A549 (cell line): ENCODE measurements at regions not wholly inside any gene's neighbourhood (a gene's known extent, or its start where the extent isn't known, plus 50 kb on each side); places are given as distances from the start of the nearest gene placed in this dataset.

ENCODE experiments used
- ATAC-seq, 2 experiments: fragments of 200-7000 bp in 1 of 2; fragments of >200 bp in 1 of 2; cut with Nextera tagmentation in 1 of 2; cut with Tn5 transposase in 1 of 2; 3 replicates each; pipeline versions ENCODE4 v1.8.0 to v1.9.1; 2018 to 2020; ENCODE audit warnings: mild to moderate bottlenecking in 1 of 2, moderate library complexity in 1 of 2
- CTCF ChIA-PET: fragments of 300-600 bp; sonication (Branson Sonifier 250); formaldehyde crosslinking; extraction: SDS; loops from one replicate; lab custom pipeline; 2021; ENCODE audit warnings: antibody characterized with exemption, inconsistent platforms; lab: Yijun Ruan, JAX
- POLR2A ChIA-PET: fragments of 350-600 bp; formaldehyde crosslinking; extraction: SDS; loops from one replicate; lab custom pipeline; 2021; ENCODE audit warnings: antibody characterized with exemption, inconsistent platforms; lab: Yijun Ruan, JAX
- DNase-seq, 2 experiments: peaks; one replicate each; pipeline versions ENCODE4 v3.0.0 to v3.0.0-alpha.2; 2011 to 2016; ENCODE audit warnings: low read depth in 1 of 2, low spot score in 1 of 2
- FAIRE-seq: peaks from 2 replicates; lab custom pipeline; 2011; peaks lifted over from hg19 to GRCh38; lab: Jason Lieb, UNC
- H3K27ac ChIP-seq, 2 experiments: fragments of >200 bp; sonication (Bioruptor Twin); formaldehyde crosslinking; 3 replicates each; pipeline ENCODE4 v1.5.1; 2016 to 2017
- H3K4me1 ChIP-seq: fragments of >200 bp; sonication (Bioruptor Twin); formaldehyde crosslinking; 3 replicates; pipeline ENCODE4 v1.6.1; 2016
- H3K4me2 ChIP-seq: fragments of >200 bp; sonication (Bioruptor Twin); formaldehyde crosslinking; 3 replicates; pipeline ENCODE4 v1.6.1; 2016
- H3K4me3 ChIP-seq: fragments of >200 bp; sonication (Bioruptor Twin); formaldehyde crosslinking; 3 replicates; pipeline ENCODE4 v1.5.1; 2016
- H3K9me3 ChIP-seq: fragments of >200 bp; sonication (Bioruptor Twin); formaldehyde crosslinking; 3 replicates; pipeline ENCODE4 v1.6.1; 2016
- ATOH8 ChIP-seq: fragments of 250-450 bp; sonication (Bioruptor Pico); IDR thresholded peaks from 2 replicates; pipeline ENCODE4 v1.5.0; 2020; ENCODE audit warnings: low read depth, mild to moderate bottlenecking, moderate library complexity
- BHLHE40 ChIP-seq: IDR thresholded peaks from 2 replicates; pipeline ENCODE4 v1.6.1; 2012; ENCODE audit warnings: low read depth, low read length, inconsistent platforms
- EHMT2 ChIP-seq: fragments of 200-600 bp; sonication (generic); IDR thresholded peaks from 2 replicates; pipeline ENCODE4 v1.6.1; 2016; ENCODE audit warnings: antibody characterized with exemption, low read depth, mild to moderate bottlenecking, moderate library complexity
- FOSB ChIP-seq: fragments of 250-450 bp; sonication (Bioruptor Pico); IDR thresholded peaks from 2 replicates; pipeline ENCODE4 v1.5.0; 2020; ENCODE audit warnings: mild to moderate bottlenecking, moderate library complexity
- FOSL2 ChIP-seq, 2 experiments: fragments of 450-650 bp in 1 of 2; fragments of >200 bp in 1 of 2; sonication (Bioruptor Twin) in 1 of 2; formaldehyde crosslinking; IDR thresholded peaks; 2 replicates each; pipeline versions ENCODE4 v1.5.0 to v1.6.1; 2016 to 2020; ENCODE audit warnings: mild to moderate bottlenecking in 1 of 2, moderate library complexity in 1 of 2
- HEYL ChIP-seq: fragments of 250-450 bp; sonication (Bioruptor Pico); IDR thresholded peaks from 2 replicates; pipeline ENCODE4 v1.8.0; 2021; ENCODE audit warnings: mild to moderate bottlenecking, moderate library complexity
- HOXB5 ChIP-seq: fragments of 250-450 bp; sonication (Bioruptor Pico); IDR thresholded peaks from 2 replicates; pipeline ENCODE4 v1.5.0; 2020; ENCODE audit warnings: mild to moderate bottlenecking, moderate library complexity
- JUN ChIP-seq, 2 experiments: fragments of >200 bp; sonication (Bioruptor Twin); formaldehyde crosslinking; IDR thresholded peaks; 2 replicates in 1 of 2; 3 replicates in 1 of 2; pipeline ENCODE4 v1.6.1; 2016 to 2017
- JUNB ChIP-seq: fragments of >200 bp; sonication (Bioruptor Twin); formaldehyde crosslinking; IDR thresholded peaks from 2 replicates; pipeline ENCODE4 v1.6.1; 2016
- KDM1A ChIP-seq: fragments of 200-600 bp; sonication (generic); IDR thresholded peaks from 2 replicates; pipeline ENCODE4 v1.6.1; 2016; ENCODE audit warnings: low read depth, mild to moderate bottlenecking
- MAFK ChIP-seq: fragments of 450-650 bp; IDR thresholded peaks from 2 replicates; pipeline ENCODE4 v1.6.1; 2014; ENCODE audit not compliant: partially characterized antibody
- NFE2L2 ChIP-seq: fragments of 150-350 bp; conservative IDR thresholded peaks from 2 replicates; pipeline ENCODE4 v1.6.1; 2014; ENCODE audit warnings: low read length
- NR3C1 ChIP-seq: fragments of >200 bp; sonication (Bioruptor Twin); formaldehyde crosslinking; IDR thresholded peaks from 3 replicates; pipeline ENCODE4 v1.6.1; 2017
- PHF8 ChIP-seq: fragments of 200-600 bp; sonication (generic); IDR thresholded peaks from 2 replicates; pipeline ENCODE4 v1.6.1; 2016; ENCODE audit warnings: low read depth, mild to moderate bottlenecking, antibody characterized with exemption, moderate library complexity, borderline replicate concordance
- POLR2AphosphoS2 ChIP-seq: conservative IDR thresholded peaks from 2 replicates; pipeline ENCODE4 v1.6.1; 2012; ENCODE audit warnings: low read length, improper control_type of control experiment, inconsistent platforms
- RARB ChIP-seq: fragments of 250-450 bp; sonication (Bioruptor Pico); IDR thresholded peaks from 2 replicates; pipeline ENCODE4 v1.8.0; 2021; ENCODE audit warnings: mild to moderate bottlenecking, moderate library complexity
- RFX5 ChIP-seq: fragments of 450-650 bp; IDR thresholded peaks from 2 replicates; pipeline ENCODE4 v1.7.1; 2014; ENCODE audit warnings: antibody characterized with exemption, mild to moderate bottlenecking, moderate library complexity
- RNF2 ChIP-seq: fragments of 200-600 bp; sonication (generic); IDR thresholded peaks from 2 replicates; pipeline ENCODE4 v1.6.1; 2016; ENCODE audit warnings: low read depth, mild to moderate bottlenecking, antibody characterized with exemption, moderate library complexity, borderline replicate concordance
- TP53 ChIP-seq: fragments of 250-450 bp; sonication (Bioruptor Pico); IDR thresholded peaks from 2 replicates; pipeline ENCODE4 v1.5.0; 2021; ENCODE audit warnings: mild to moderate bottlenecking, moderate library complexity
- ZSCAN20 ChIP-seq: fragments of 250-450 bp; sonication (Bioruptor Pico); IDR thresholded peaks from 2 replicates; pipeline ENCODE4 v1.8.0; 2022; ENCODE audit warnings: mild to moderate bottlenecking, moderate library complexity
- WGBS: methylation state at CpG from one replicate; pipeline ENCODE4 v1.1.6; 2017; ENCODE audit errors: missing lambda C conversion rate; 5-methylcytosine and 5-hydroxymethylcytosine counted together
- TF ChIP-seq, protein P1 (sequence below): IDR thresholded peaks from 2 replicates; pipeline ENCODE4 v1.6.1; 2012; ENCODE audit warnings: low read depth, borderline replicate concordance
- TF ChIP-seq, protein P2 (sequence below): IDR thresholded peaks from 2 replicates; pipeline ENCODE4 v1.6.1; 2012
- TF ChIP-seq, protein P3 (sequence below): fragments of 450-650 bp; IDR thresholded peaks from 2 replicates; pipeline ENCODE4 v1.6.1; 2014; ENCODE audit warnings: antibody characterized with exemption
- TF ChIP-seq, protein P4 (sequence below): fragments of 150-350 bp; IDR thresholded peaks from 2 replicates; pipeline ENCODE4 v1.6.1; 2014; ENCODE audit warnings: low read depth, mild to moderate bottlenecking, low read length
- TF ChIP-seq, protein P5 (sequence below): fragments of >200 bp; sonication (Bioruptor Twin); formaldehyde crosslinking; IDR thresholded peaks from 3 replicates; pipeline ENCODE4 v1.6.1; 2016

DNA sequence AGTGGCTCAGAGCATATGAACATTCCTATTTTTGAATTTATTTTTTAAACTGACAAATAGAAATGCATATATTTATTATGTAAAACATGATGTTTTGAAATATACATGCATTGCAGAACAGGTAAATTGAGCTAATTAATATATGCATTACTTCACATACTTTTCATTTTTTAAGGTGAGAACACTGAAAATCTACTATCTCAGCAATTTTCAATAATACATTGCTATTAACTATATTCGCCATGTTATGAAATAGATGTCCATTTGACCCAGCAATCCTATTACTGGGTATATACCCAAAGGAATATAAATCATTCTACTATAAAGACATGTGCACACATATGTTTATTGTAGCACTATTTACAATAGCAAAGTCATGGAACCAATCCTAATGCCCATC lies 717.7 kb upstream of the PIK3C3 start:
- CTCF ChIA-PET = no interaction called here
- no peak for ATAC-seq
- H3K27ac ChIP-seq = no peak overlapping the region
- H3K4me3 ChIP-seq = no peak overlapping the region
- H3K4me2 ChIP-seq = no peak overlapping the region
- WGBS = 17% methylated on average over 1 of the region's 1 CpG
- no peaks in the 10 kb centered on the region for H3K9me3 ChIP-seq
- POLR2A ChIA-PET = no interaction called here
- no peaks in the 10 kb centered on the region for H3K4me1 ChIP-seq
- no peak for FAIRE-seq
- TF ChIP-seq FOSB (no peak), HOXB5 (no peak), POLR2AphosphoS2 (no peak), JUNB (no peak), HEYL (CRISPR knock-in tag) (no peak), FOSL2 (IDR thresholded peaks at IDR 0.05) (no peak), FOSL2 (CRISPR knock-in tag; IDR thresholded peaks at IDR 0.05) (no peak), RNF2 (no peak), EHMT2 (no peak), NR3C1 (no peak), ATOH8 (CRISPR knock-in tag) (no peak), NFE2L2 (no peak), MAFK (no peak), RFX5 (no peak), PHF8 (no peak)
- TF ChIP-seq, protein P1, sequence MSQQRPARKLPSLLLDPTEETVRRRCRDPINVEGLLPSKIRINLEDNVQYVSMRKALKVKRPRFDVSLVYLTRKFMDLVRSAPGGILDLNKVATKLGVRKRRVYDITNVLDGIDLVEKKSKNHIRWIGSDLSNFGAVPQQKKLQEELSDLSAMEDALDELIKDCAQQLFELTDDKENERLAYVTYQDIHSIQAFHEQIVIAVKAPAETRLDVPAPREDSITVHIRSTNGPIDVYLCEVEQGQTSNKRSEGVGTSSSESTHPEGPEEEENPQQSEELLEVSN = no peak
- TF ChIP-seq, protein P2, sequence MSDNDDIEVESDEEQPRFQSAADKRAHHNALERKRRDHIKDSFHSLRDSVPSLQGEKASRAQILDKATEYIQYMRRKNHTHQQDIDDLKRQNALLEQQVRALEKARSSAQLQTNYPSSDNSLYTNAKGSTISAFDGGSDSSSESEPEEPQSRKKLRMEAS = no peak
- no peak for DNase-seq

DNA sequence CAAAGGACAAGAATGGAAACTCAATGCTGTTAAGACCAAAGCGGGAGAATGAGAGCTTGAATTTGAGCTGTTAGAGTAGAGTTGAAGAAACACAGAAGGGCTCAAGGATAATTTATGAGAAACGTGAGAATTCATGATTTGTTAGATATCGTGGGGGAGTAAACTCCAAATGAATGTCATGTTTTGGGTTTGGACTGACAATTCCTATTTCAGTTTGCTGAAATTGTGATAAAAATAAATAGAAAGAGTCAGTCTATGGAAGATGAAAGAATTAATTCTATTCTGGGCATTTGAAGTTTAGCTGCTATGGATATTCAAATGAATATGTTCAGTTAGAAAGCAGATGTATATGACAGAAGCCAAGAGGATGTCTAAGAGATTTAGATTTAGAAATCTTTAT lies 723.4 kb upstream of the PIK3C3 start:
- no peak overlapping the region for H3K4me3 ChIP-seq
- TF ChIP-seq, protein P3, sequence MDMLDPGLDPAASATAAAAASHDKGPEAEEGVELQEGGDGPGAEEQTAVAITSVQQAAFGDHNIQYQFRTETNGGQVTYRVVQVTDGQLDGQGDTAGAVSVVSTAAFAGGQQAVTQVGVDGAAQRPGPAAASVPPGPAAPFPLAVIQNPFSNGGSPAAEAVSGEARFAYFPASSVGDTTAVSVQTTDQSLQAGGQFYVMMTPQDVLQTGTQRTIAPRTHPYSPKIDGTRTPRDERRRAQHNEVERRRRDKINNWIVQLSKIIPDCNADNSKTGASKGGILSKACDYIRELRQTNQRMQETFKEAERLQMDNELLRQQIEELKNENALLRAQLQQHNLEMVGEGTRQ = no peak
- TF ChIP-seq FOSL2 (IDR thresholded peaks at IDR 0.05) = no peak
- TF ChIP-seq FOSL2 (CRISPR knock-in tag; IDR thresholded peaks at IDR 0.05) = no peak
- TF ChIP-seq, protein P4, sequence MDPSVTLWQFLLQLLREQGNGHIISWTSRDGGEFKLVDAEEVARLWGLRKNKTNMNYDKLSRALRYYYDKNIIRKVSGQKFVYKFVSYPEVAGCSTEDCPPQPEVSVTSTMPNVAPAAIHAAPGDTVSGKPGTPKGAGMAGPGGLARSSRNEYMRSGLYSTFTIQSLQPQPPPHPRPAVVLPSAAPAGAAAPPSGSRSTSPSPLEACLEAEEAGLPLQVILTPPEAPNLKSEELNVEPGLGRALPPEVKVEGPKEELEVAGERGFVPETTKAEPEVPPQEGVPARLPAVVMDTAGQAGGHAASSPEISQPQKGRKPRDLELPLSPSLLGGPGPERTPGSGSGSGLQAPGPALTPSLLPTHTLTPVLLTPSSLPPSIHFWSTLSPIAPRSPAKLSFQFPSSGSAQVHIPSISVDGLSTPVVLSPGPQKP = no peak
- TF ChIP-seq KDM1A = no peak
- TF ChIP-seq JUN (IDR thresholded peaks at IDR 0.05) = no peak
- no peak for TF ChIP-seq RARB (CRISPR knock-in tag)
- TF ChIP-seq, protein P5, sequence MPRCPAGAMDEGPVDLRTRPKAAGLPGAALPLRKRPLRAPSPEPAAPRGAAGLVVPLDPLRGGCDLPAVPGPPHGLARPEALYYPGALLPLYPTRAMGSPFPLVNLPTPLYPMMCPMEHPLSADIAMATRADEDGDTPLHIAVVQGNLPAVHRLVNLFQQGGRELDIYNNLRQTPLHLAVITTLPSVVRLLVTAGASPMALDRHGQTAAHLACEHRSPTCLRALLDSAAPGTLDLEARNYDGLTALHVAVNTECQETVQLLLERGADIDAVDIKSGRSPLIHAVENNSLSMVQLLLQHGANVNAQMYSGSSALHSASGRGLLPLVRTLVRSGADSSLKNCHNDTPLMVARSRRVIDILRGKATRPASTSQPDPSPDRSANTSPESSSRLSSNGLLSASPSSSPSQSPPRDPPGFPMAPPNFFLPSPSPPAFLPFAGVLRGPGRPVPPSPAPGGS = no peak
- TF ChIP-seq RNF2 = no peak
- no peak for TF ChIP-seq BHLHE40
- TF ChIP-seq ZSCAN20 = no peak
- no peak for TF ChIP-seq TP53 (CRISPR knock-in tag)
- ChIA-PET POLR2A (no interaction called here), CTCF (no interaction called here)
- DNase-seq (no peak), ATAC-seq (no peak), FAIRE-seq (no peak)
- H3K4me1 ChIP-seq = no peaks in the 10 kb centered on the region
- 3% methylated on average over 3 of the region's 3 CpGs for WGBS
- H3K27ac ChIP-seq = no peak overlapping the region
- H3K9me3 ChIP-seq = no peaks in the 10 kb centered on the region
- no peak overlapping the region for H3K4me2 ChIP-seq
